ENCODE measurements at regions not wholly inside any gene's neighbourhood (a gene's known extent, or its start where the extent isn't known, plus 50 kb on each side); places are given as distances from the start of the nearest gene placed in this dataset.
A peak's percentile ranks its signal among the peaks of the same experiment; 100 is the strongest.

GRCh38 chr10:128221807-128222206 lies 95.6 kb upstream of the MKI67 start:
- no peak for DNase-seq

- peak; percentile 41 for DNase-seq
Measured at GRCh38 chr10:128222332-128222849, 96.2 kb upstream of the MKI67 start.

- DNase-seq, result no peak
Measured at GRCh38 chr10:128230401-128230800, 104.2 kb upstream of the MKI67 start.

GRCh38 chr10:128233422-128233821 lies 107.2 kb upstream of the MKI67 start:
- no peak for DNase-seq

GRCh38 chr10:128237710-128238109 lies 111.5 kb upstream of the MKI67 start:
- no peak for DNase-seq

- no peak for DNase-seq
Measured at GRCh38 chr10:128241023-128241422, 114.8 kb upstream of the MKI67 start.

- no peak for DNase-seq
Measured at GRCh38 chr10:128242641-128243040, 116.4 kb upstream of the MKI67 start.

GRCh38 chr10:128245026-128245425 lies 118.8 kb upstream of the MKI67 start:
- no peak for DNase-seq

- no peak for DNase-seq
Measured at GRCh38 chr10:128247576-128247975, 121.4 kb upstream of the MKI67 start.

GRCh38 chr10:128254476-128254875 lies 128.3 kb upstream of the MKI67 start:
- no peak for DNase-seq

GRCh38 chr10:128257428-128257827 lies 131.2 kb upstream of the MKI67 start:
- DNase-seq, result no peak

GRCh38 chr10:128258421-128258976 lies 132.3 kb upstream of the MKI67 start:
- DNase-seq, result no peak

GRCh38 chr10:128263891-128264688 lies 137.9 kb upstream of the MKI67 start:
- peak; percentile 92 for DNase-seq

GRCh38 chr10:128265596-128265995 lies 139.4 kb upstream of the MKI67 start:
- DNase-seq, result no peak

GRCh38 chr10:128267581-128267980 lies 141.4 kb upstream of the MKI67 start:
- DNase-seq, result no peak

GRCh38 chr10:128268015-128268722 lies 141.9 kb upstream of the MKI67 start:
- DNase-seq, result peak; percentile 95

- peak; percentile 84 for DNase-seq
Measured at GRCh38 chr10:128274938-128275337, 148.7 kb upstream of the MKI67 start.

- no peak for DNase-seq
Measured at GRCh38 chr10:128275388-128276177, 149.4 kb upstream of the MKI67 start.

GRCh38 chr10:128277267-128277840 lies 151.1 kb upstream of the MKI67 start:
- peak; percentile 89 for DNase-seq

GRCh38 chr10:128278362-128278761 lies 152.1 kb upstream of the MKI67 start:
- DNase-seq, result no peak

- no peak for DNase-seq
Measured at GRCh38 chr10:128280271-128280670, 154.0 kb upstream of the MKI67 start.

- DNase-seq, result no peak
Measured at GRCh38 chr10:128281343-128281742, 155.1 kb upstream of the MKI67 start.
